Esophagus muscularis mucosa (tissue), 4 donors: ENCODE measurements at regions not wholly inside any gene's neighbourhood (a gene's known extent, or its start where the extent isn't known, plus 50 kb on each side); places are given as distances from the start of the nearest gene placed in this dataset.

Experiments used
- DNase-seq: peaks from one replicate; pipeline ENCODE4 v3.0.0-alpha.2; 2017; ENCODE audit errors: extremely low spot score
- H3K27ac ChIP-seq, 4 donors: fragments of 200-600 bp; sonication (generic); replicated peaks in 1 of 4; 1 replicate in 3 of 4; 2 replicates in 1 of 4; pipeline ENCODE4 v1.5.1; 2016 to 2019; ENCODE audit warnings: mild to moderate bottlenecking in 1 of 4
- H3K27me3 ChIP-seq, 4 donors: fragments of 200-600 bp; sonication (generic); one replicate each; pipeline versions ENCODE4 v1.5.1 to v1.6.0; 2016 to 2019
- H3K36me3 ChIP-seq, 4 donors: fragments of 200-600 bp; sonication (generic); one replicate each; pipeline ENCODE4 v1.5.1; 2016 to 2019
- H3K4me1 ChIP-seq, 4 donors: fragments of 200-600 bp; sonication (generic); one replicate each; pipeline ENCODE4 v1.5.1; 2016 to 2019
- H3K4me3 ChIP-seq, 4 donors: fragments of 200-600 bp; sonication (generic); 1 replicate in 2 of 4; 2 replicates in 2 of 4; pipeline ENCODE4 v1.5.1; 2016 to 2019; ENCODE audit warnings: mild to moderate bottlenecking in 4 of 4, moderate library complexity in 1 of 4
- H3K9me3 ChIP-seq, 4 donors: fragments of 200-600 bp; sonication (generic); 1 replicate in 3 of 4; 2 replicates in 1 of 4; pipeline ENCODE4 v1.5.1; 2016 to 2019
- EP300 ChIP-seq: sonication (generic); formaldehyde crosslinking; IDR thresholded peaks from one replicate; pipeline ENCODE4 v1.6.1; 2017; ENCODE audit warnings: antibody characterized with exemption
- POLR2A ChIP-seq: fragments of 450-650 bp; IDR thresholded peaks from one replicate; pipeline ENCODE4 v1.6.1; 2017; ENCODE audit warnings: antibody characterized with exemption, moderate library complexity, mild to moderate bottlenecking, low read depth
- POLR2AphosphoS5 ChIP-seq, 2 donors: sonication (generic); formaldehyde crosslinking; IDR thresholded peaks; one replicate each; pipeline ENCODE4 v1.6.1; 2017; ENCODE audit warnings: antibody characterized with exemption in 2 of 2
- WGBS: methylation state at CpG from one replicate; pipeline ENCODE4 v1.1.5; 2018; 5-methylcytosine and 5-hydroxymethylcytosine counted together
- intact Hi-C: fragments of 100-400 bp; cut with DNase I; formaldehyde crosslinking; loops from one replicate; pipeline ENCODE4 v1.15.1; 2023
- TF ChIP-seq, protein P1 (sequence below), 3 experiments: fragments of 200-600 bp in 2 of 3; fragments of 450-650 bp in 1 of 3; sonication (generic) in 2 of 3; IDR thresholded peaks; one replicate each; pipeline ENCODE4 v1.5.1; 2017 to 2019; ENCODE audit warnings: antibody characterized with exemption in 3 of 3, mild to moderate bottlenecking in 2 of 3, moderate library complexity in 1 of 3

DNA sequence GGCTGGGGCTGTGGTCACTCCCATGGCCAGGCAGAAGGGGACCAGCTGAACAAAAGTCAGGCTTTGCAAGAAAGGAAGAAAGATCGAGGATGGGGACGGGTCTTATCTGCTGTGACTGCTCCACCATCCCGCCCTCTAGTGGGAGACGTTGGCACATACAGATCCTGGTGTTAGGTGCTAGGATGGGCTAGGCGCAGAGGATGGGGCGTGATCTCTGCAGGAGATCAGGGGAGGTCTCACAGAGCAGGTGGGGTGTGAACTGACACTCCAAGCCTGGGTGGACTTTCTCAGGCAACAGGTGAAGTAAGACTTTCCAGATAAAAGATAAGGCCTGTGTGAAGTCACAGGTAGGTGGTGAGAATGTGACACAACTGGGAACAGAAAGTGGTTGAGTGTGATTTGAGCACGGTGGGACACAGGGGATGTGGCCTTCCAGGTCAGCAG is 141.9 kb upstream of the SMAD3 start:
- Histone ChIP-seq H3K9me3 (peaks cover 0 to 10% (median 5%) of the 10 kb centered on the region in 4 donors), H3K36me3 (no peaks in the 10 kb centered on the region), H3K27ac (no peak overlapping the region), H3K4me1 (peaks cover 16 to 33% (median 25%) of the 10 kb centered on the region in 4 donors), H3K27me3 (no peaks in the 10 kb centered on the region), H3K4me3 (no peak overlapping the region)
- intact Hi-C loops: no loop called here
- WGBS: 38% methylated on average over 7 of the region's 7 CpGs
- TF ChIP-seq, protein P1, sequence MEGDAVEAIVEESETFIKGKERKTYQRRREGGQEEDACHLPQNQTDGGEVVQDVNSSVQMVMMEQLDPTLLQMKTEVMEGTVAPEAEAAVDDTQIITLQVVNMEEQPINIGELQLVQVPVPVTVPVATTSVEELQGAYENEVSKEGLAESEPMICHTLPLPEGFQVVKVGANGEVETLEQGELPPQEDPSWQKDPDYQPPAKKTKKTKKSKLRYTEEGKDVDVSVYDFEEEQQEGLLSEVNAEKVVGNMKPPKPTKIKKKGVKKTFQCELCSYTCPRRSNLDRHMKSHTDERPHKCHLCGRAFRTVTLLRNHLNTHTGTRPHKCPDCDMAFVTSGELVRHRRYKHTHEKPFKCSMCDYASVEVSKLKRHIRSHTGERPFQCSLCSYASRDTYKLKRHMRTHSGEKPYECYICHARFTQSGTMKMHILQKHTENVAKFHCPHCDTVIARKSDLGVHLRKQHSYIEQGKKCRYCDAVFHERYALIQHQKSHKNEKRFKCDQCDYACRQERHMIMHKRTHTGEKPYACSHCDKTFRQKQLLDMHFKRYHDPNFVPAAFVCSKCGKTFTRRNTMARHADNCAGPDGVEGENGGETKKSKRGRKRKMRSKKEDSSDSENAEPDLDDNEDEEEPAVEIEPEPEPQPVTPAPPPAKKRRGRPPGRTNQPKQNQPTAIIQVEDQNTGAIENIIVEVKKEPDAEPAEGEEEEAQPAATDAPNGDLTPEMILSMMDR (IDR thresholded peaks at IDR 0.05): peak; percentile 24 to 45 (median 32)
- no peak for TF ChIP-seq POLR2AphosphoS5 (IDR thresholded peaks at IDR 0.05)
- no peak for DNase-seq

DNA sequence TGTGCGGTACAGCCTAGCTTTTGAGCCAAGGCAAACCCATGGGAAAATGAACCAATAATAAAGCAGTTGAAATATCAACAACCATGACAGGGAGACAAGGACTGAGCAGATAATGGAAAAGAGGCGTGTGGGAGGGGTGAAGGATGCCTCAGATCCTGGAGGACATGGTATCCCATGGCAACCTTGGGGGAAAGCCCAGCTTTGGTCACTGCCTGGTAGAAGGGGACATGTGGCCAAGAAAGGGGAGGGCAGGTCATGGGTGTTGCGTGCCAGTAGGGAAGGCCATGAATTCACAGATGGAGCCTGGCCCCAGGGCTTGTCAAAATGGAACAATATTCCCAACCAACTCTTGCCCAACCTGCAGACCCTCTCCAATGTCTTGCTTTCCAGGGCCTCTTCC is 140.5 kb upstream of the SMAD3 start:
- DNase-seq: no peak

DNA sequence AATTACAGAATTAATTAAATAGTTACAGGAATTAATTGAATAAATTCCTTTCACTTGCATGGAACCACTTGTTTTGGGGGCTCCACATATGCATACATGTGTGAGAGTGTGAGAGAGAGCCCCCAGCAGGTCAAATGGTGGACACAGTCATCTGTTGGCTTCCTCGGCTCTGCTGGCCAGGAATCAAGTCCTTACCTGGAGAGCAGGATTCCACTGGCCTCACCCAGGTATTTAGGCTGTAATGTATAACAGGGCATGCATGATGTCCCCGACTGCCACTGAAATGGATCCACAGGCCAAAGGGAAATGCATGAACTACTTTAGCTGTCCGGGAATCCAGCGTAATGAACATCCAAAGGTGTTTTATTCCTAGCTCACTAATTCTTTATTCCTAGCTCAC is 139.7 kb upstream of the SMAD3 start:
- WGBS: 88% methylated on average over 4 of the region's 4 CpGs
- H3K27me3 ChIP-seq: no peaks in the 10 kb centered on the region
- TF ChIP-seq POLR2A: no peak
- TF ChIP-seq EP300: no peak
- no peak for TF ChIP-seq POLR2AphosphoS5 (IDR thresholded peaks at IDR 0.05)
- TF ChIP-seq, protein P1 (IDR thresholded peaks at IDR 0.05): no peak
- H3K36me3 ChIP-seq: no peaks in the 10 kb centered on the region
- intact Hi-C loops: no loop called here
- DNase-seq: no peak
- no peak overlapping the region for H3K27ac ChIP-seq
- peaks cover 9 to 23% (median 15%) of the 10 kb centered on the region in 4 donors for H3K4me1 ChIP-seq
- H3K9me3 ChIP-seq: peaks cover 0 to 10% (median 5%) of the 10 kb centered on the region in 4 donors
- H3K4me3 ChIP-seq: no peak overlapping the region

More for the DNA sequence above, 140.5 kb upstream of the SMAD3 start:
- TF ChIP-seq, protein P1 (IDR thresholded peaks at IDR 0.05): no peak
- no peak for TF ChIP-seq POLR2AphosphoS5 (IDR thresholded peaks at IDR 0.05)
- TF ChIP-seq POLR2A: no peak
- no peak for TF ChIP-seq EP300
- 83% methylated on average over 3 of the region's 3 CpGs for WGBS
- Histone ChIP-seq H3K36me3 (no peaks in the 10 kb centered on the region), H3K27me3 (no peaks in the 10 kb centered on the region), H3K9me3 (peaks cover 0 to 10% (median 5%) of the 10 kb centered on the region in 4 donors), H3K4me3 (no peak overlapping the region), H3K27ac (no peak overlapping the region), H3K4me1 (peaks cover 9 to 20% (median 15%) of the 10 kb centered on the region in 4 donors)
- intact Hi-C loops: no loop called here

DNA sequence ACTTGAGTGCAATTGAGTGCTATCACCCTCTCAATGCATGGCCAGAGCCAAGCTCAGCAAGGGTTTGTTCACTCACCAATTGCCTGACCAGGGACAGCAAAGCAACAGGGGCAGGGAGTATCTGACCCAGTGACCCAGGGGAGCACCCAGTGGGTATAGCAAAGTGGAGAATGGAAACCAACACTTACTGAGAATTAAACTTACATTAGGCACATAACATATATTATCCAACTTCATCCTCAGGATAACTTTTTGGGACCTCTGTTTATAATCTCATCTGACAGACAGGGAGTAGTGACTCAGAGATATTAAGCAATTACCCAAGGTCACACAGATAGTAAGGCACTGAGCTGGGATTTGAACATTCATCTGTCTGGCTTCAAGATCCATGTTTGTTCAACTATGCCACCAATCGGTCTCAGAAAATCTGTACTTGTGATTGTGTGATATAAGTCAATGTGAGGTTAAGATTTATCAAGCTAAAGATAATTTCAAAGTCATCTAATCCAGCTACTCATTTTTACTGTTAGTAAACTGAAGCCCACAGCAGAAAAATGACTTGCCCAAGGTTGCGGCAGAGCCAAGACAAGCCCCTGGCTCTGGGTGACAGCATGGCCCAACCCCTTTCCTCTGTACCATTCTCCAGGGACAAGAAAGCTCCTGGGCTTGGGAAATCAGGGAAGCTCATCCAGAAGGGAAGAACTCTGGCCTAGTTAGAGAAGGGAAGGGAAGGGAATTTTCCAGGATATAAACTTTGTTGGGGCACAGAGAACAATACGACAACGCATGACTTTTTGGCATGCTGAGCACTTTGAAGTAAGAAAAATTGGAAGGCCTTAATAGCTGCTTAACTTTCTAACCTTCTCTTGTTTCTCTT is 138.0 kb upstream of the SMAD3 start:
- TF ChIP-seq EP300: no peak
- TF ChIP-seq POLR2AphosphoS5 (IDR thresholded peaks at IDR 0.05): no peak
- TF ChIP-seq, protein P1 (IDR thresholded peaks at IDR 0.05): no peak
- no peak for TF ChIP-seq POLR2A
- Histone ChIP-seq H3K27ac (peak overlapping the region in 3 of 4 donors; percentile 4 to 35 (median 15)), H3K4me3 (no peak overlapping the region), H3K9me3 (peaks cover 0 to 8% (median 3%) of the 10 kb centered on the region in 4 donors), H3K27me3 (no peaks in the 10 kb centered on the region), H3K4me1 (peaks cover 13 to 32% (median 24%) of the 10 kb centered on the region in 4 donors), H3K36me3 (no peaks in the 10 kb centered on the region)
- intact Hi-C loops: no loop called here
- DNase-seq: no peak
- 51% methylated on average over 4 of the region's 4 CpGs for WGBS
